HCT116 (cell line): ENCODE measurements at regions not wholly inside any gene's neighbourhood (a gene's known extent, or its start where the extent isn't known, plus 50 kb on each side); places are given as distances from the start of the nearest gene placed in this dataset.

ENCODE experiments used
- ATAC-seq: fragments of 200-7000 bp; cut with Tn5 transposase; 2 replicates; pipeline ENCODE4 v1.9.1; 2020; ENCODE audit warnings: mild to moderate bottlenecking, moderate library complexity
- BruUV-seq: library from RNA; stranded (reverse); fragments of 400-500 nt; replicated peaks from 2 replicates; lab custom pipeline; 2021; lab: Mats Ljungman, UMichigan
- CTCF ChIA-PET: fragments of 300-600 bp; sonication (Branson Sonifier 250); formaldehyde crosslinking; loops from one replicate; lab custom pipeline; 2021; ENCODE audit warnings: antibody characterized with exemption; lab: Charles Lee
- POLR2A ChIA-PET: fragments of 300-600, 350-600 bp; sonication (Branson Sonifier 250); formaldehyde crosslinking; loops from one replicate; lab custom pipeline; 2021; ENCODE audit warnings: antibody characterized with exemption; lab: Charles Lee
- RAD21 ChIA-PET, 2 experiments: fragments of 300-600 bp; sonication (Branson Sonifier 250); formaldehyde crosslinking; loops; one replicate each; lab custom pipeline; 2023; ENCODE audit warnings: low total read pairs in 2 of 2; ENCODE audit not compliant: uncharacterized antibody in 2 of 2, unreplicated experiment in 2 of 2, low non-redundant PET in 1 of 2; lab: Charles Lee
- DNase-seq: peaks from one replicate; pipeline ENCODE4 v3.0.0-alpha.2; 2010; ENCODE audit warnings: low read depth, low spot score
- H2AFZ ChIP-seq: fragments of 200-600 bp; shearing (Covaris generic), sonication (generic); 2 replicates; pipeline ENCODE4 v1.6.1; 2017; ENCODE audit warnings: low read depth, mixed run types, mixed read lengths, antibody characterized with exemption, low read length; ENCODE audit not compliant: poor library complexity, severe bottlenecking
- H3K27ac ChIP-seq: 2 replicates; pipeline ENCODE4 v1.5.1; 2012; ENCODE audit warnings: low read depth, low read length
- H3K27me3 ChIP-seq: fragments of 200-600 bp; sonication (generic); 2 replicates; pipeline ENCODE4 v1.6.1; 2016; ENCODE audit warnings: mixed run types, low read length, mixed read lengths; ENCODE audit not compliant: insufficient read depth
- H3K36me3 ChIP-seq, 2 experiments: fragments of 200-500 bp in 1 of 2; fragments of 200-600 bp in 1 of 2; sonication (Bioruptor generic) in 1 of 2; sonication (generic) in 1 of 2; 2 replicates each; pipeline versions ENCODE4 v1.5.1 to v1.6.1; 2014 to 2016; ENCODE audit warnings: low read length in 2 of 2, inconsistent platforms in 1 of 2, mixed read lengths in 1 of 2, mixed run types in 1 of 2; ENCODE audit not compliant: insufficient read depth in 2 of 2, control insufficient read depth in 1 of 2
- H3K4me1 ChIP-seq, 2 experiments: fragments of 200-600 bp in 1 of 2; sonication (generic) in 1 of 2; 2 replicates each; pipeline versions ENCODE4 v1.5.1 to v1.6.1; 2012 to 2017; ENCODE audit warnings: low read length in 2 of 2, inconsistent platforms in 1 of 2, mild to moderate bottlenecking in 1 of 2, mixed read lengths in 1 of 2, mixed run types in 1 of 2, moderate library complexity in 1 of 2; ENCODE audit not compliant: insufficient read depth in 2 of 2, control insufficient read depth in 1 of 2
- H3K4me2 ChIP-seq: fragments of 200-600 bp; sonication (generic); 2 replicates; pipeline ENCODE4 v1.6.1; 2017; ENCODE audit warnings: mixed run types, low read length, mixed read lengths
- H3K4me3 ChIP-seq, 2 experiments: fragments of 200-600 bp in 1 of 2; sonication (generic) in 1 of 2; replicated peaks in 1 of 2; 2 replicates each; pipeline ENCODE4 v1.5.1; 2011 to 2016; ENCODE audit warnings: low read length in 2 of 2, control low read depth in 1 of 2, low read depth in 1 of 2, mild to moderate bottlenecking in 1 of 2, mixed read lengths in 1 of 2, mixed run types in 1 of 2
- H3K79me2 ChIP-seq: fragments of 200-600 bp; sonication (generic); 2 replicates; pipeline ENCODE4 v1.6.1; 2017; ENCODE audit warnings: mild to moderate bottlenecking, mixed run types, low read length, moderate library complexity, mixed read lengths; ENCODE audit not compliant: insufficient read depth
- H3K9ac ChIP-seq: fragments of 200-600 bp; sonication (generic); 2 replicates; pipeline ENCODE4 v1.6.1; 2016; ENCODE audit warnings: low read length, mixed read lengths
- H3K9me2 ChIP-seq: fragments of 200-600 bp; sonication (generic), shearing (Covaris generic); 2 replicates; pipeline ENCODE4 v1.6.1; 2017; ENCODE audit warnings: mixed run types, mild to moderate bottlenecking, moderate library complexity; ENCODE audit not compliant: insufficient read depth
- H3K9me3 ChIP-seq, 2 experiments: fragments of 200-500 bp in 1 of 2; fragments of 200-600 bp in 1 of 2; sonication (Bioruptor generic) in 1 of 2; sonication (generic) in 1 of 2; 2 replicates each; pipeline ENCODE4 v1.6.1; 2014 to 2017; ENCODE audit warnings: low read length in 2 of 2, mixed read lengths in 2 of 2, inconsistent platforms in 1 of 2, low read depth in 1 of 2, mild to moderate bottlenecking in 1 of 2, mixed run types in 1 of 2, moderate library complexity in 1 of 2; ENCODE audit not compliant: control insufficient read depth in 1 of 2, insufficient read depth in 1 of 2
- H4K20me1 ChIP-seq: fragments of 200-600 bp; sonication (generic), shearing (Covaris generic); 2 replicates; pipeline ENCODE4 v1.6.1; 2017; ENCODE audit warnings: mixed run types, mild to moderate bottlenecking, moderate library complexity; ENCODE audit not compliant: insufficient read depth
- ELF1 ChIP-seq: IDR thresholded peaks from 2 replicates; pipeline ENCODE4 v1.6.1; 2012; ENCODE audit warnings: low read depth, borderline replicate concordance
- EZH2 ChIP-seq: fragments of 200-600 bp; sonication (generic); IDR thresholded peaks from 2 replicates; pipeline ENCODE4 v1.6.1; 2017; ENCODE audit warnings: antibody characterized with exemption, mixed run types
- JUND ChIP-seq: IDR thresholded peaks from 2 replicates; pipeline ENCODE4 v1.6.1; 2012
- POLR2AphosphoS5 ChIP-seq: IDR thresholded peaks from 2 replicates; pipeline ENCODE4 v1.6.1; 2011; ENCODE audit warnings: mild to moderate bottlenecking, low read depth, low read length, moderate library complexity
- SP1 ChIP-seq: IDR thresholded peaks from 2 replicates; pipeline ENCODE4 v1.6.1; 2012; ENCODE audit warnings: low read depth
- ZFX ChIP-seq: fragments of 450-650 bp; IDR thresholded peaks from 2 replicates; pipeline ENCODE4 v1.6.1; 2017
- ZNF274 ChIP-seq: fragments of 200-500 bp; sonication (Bioruptor generic); IDR thresholded peaks from 2 replicates; pipeline ENCODE4 v1.6.1; 2014; ENCODE audit warnings: mild to moderate bottlenecking, low read depth, low read length, inconsistent platforms
- intact Hi-C: fragments of 100-400 bp; cut with micrococcal nuclease; formaldehyde crosslinking; loops from 2 replicates; pipeline ENCODE4 v1.10.0; 2022

DNA sequence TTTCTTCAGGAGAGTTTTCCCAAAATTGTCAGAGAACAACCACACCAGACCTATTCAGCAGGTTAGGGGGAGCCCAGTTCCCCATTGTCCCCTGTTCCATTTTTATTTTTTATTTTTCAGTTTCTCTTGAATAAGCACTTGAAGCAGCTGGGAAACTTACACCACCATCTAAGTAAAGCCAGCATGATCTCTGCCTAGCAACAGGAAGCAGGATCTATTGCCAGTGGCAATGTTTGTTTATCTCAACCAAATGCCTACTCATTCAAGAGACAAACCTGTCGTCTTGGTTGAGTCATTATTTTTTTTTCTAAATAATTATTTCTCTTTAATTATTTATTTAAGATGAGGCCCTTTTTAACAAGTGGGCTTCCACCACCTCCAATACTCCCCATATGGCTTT lies 379.3 kb downstream of the PLK2 start:
- ChIA-PET CTCF (no interaction called here), POLR2A (no interaction called here), RAD21 (no interaction called here)
- Histone ChIP-seq H3K36me3 (no peaks in the 10 kb centered on the region), H3K4me2 (no peak overlapping the region), H3K4me1 (peaks cover under 1 to 4% of the 10 kb centered on the region in 2 experiments; a peak in 3 of 4 replicates), H3K9me2 (no peaks in the 10 kb centered on the region), H3K27ac (no peak overlapping the region), H3K79me2 (no peaks in the 10 kb centered on the region), H3K9me3 (no peaks in the 10 kb centered on the region), H3K27me3 (no peaks in the 10 kb centered on the region), H4K20me1 (no peaks in the 10 kb centered on the region), H3K9ac (no peak overlapping the region), H2AFZ (no peak overlapping the region), H3K4me3 (no peak overlapping the region)
- no peak for ATAC-seq
- intact Hi-C loops: loop anchor here (10.0 kb wide), 1 partner anchor 426 kb away; no protein-coding TSS in a partner anchor
- BruUV-seq: no TSS peak
- TF ChIP-seq JUND (no peak), POLR2AphosphoS5 (no peak), EZH2 (no peak), SP1 (no peak), ZFX (no peak), ZNF274 (no peak)
- DNase-seq: no peak

DNA sequence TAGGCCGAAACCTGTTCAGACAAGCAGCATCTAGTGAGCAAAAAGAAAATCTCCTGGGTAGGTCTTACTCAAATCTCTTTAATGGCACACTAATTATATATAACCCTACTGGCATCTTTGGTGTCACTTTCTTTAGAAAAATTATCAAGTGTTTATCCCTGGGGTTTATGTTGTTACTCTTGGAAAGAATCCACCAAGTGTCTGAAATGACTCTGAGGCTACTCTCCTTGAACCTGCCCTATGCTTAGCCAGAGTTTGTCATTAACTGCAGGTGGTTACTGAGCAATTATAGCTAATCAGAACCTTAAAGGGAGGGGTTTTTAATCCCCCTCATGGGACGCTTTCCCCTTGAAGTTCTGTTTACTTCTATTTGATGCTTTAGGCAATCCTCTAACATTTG lies 381.9 kb downstream of the PLK2 start:
- RAD21 ChIA-PET: no interaction called here

More for the DNA sequence above, 381.9 kb downstream of the PLK2 start:
- TF ChIP-seq JUND: no peak
- TF ChIP-seq ELF1: no peak
- Histone ChIP-seq H3K27ac (no peak overlapping the region), H3K9me2 (no peaks in the 10 kb centered on the region), H3K4me1 (no peaks in the 10 kb centered on the region), H3K4me3 (no peak overlapping the region), H3K36me3 (no peaks in the 10 kb centered on the region), H2AFZ (no peak overlapping the region), H4K20me1 (no peaks in the 10 kb centered on the region), H3K4me2 (no peak overlapping the region), H3K9ac (no peak overlapping the region), H3K79me2 (no peaks in the 10 kb centered on the region), H3K27me3 (no peaks in the 10 kb centered on the region), H3K9me3 (no peaks in the 10 kb centered on the region)
- no peak for DNase-seq
- ATAC-seq: no peak
- ChIA-PET CTCF (no interaction called here), POLR2A (no interaction called here)
- intact Hi-C loops: no loop called here
- no TSS peak for BruUV-seq
